Heart right ventricle (tissue), 16 donors: ENCODE measurements at regions not wholly inside any gene's neighbourhood (a gene's known extent, or its start where the extent isn't known, plus 50 kb on each side); places are given as distances from the start of the nearest gene placed in this dataset.

ENCODE experiments used
- ATAC-seq, 8 donors: fragments of 200-7000 bp; cut with Tn5 transposase; one replicate each; pipeline ENCODE4 v1.9.1; 2020; ENCODE audit warnings: mild to moderate bottlenecking in 8 of 8, moderate library complexity in 8 of 8, moderate number of reproducible peaks in 1 of 8
- DNase-seq, 2 donors: peaks; one replicate each; pipeline ENCODE4 v3.0.0-alpha.2; 2020
- H3K27ac ChIP-seq, 10 donors: fragments of 200-600 bp; sonication (generic) in 2 of 10; one replicate each; pipeline versions ENCODE4 v1.5.0 to v1.8.0; 2020 to 2022; ENCODE audit warnings: mild to moderate bottlenecking in 3 of 10
- H3K27me3 ChIP-seq, 7 donors: fragments of 200-600 bp; one replicate each; pipeline ENCODE4 v1.8.0; 2021 to 2022; ENCODE audit warnings: mild to moderate bottlenecking in 2 of 7
- H3K36me3 ChIP-seq, 9 donors: fragments of 200-600 bp; sonication (generic) in 1 of 9; one replicate each; pipeline versions ENCODE4 v1.5.0 to v1.8.0; 2020 to 2022; ENCODE audit warnings: mild to moderate bottlenecking in 2 of 9
- H3K4me1 ChIP-seq, 9 donors: fragments of 200-600 bp; sonication (generic) in 1 of 9; one replicate each; pipeline versions ENCODE4 v1.5.0 to v1.8.0; 2020 to 2022; ENCODE audit warnings: mild to moderate bottlenecking in 4 of 9
- H3K4me3 ChIP-seq, 10 donors: fragments of 200-600 bp; sonication (generic) in 2 of 10; one replicate each; pipeline versions ENCODE4 v1.5.0 to v1.8.0; 2020 to 2022; ENCODE audit warnings: mild to moderate bottlenecking in 7 of 10, moderate library complexity in 2 of 10
- H3K9me3 ChIP-seq, 11 donors: fragments of 200-600 bp in 10 of 11; sonication (generic) in 2 of 11; one replicate each; pipeline versions ENCODE4 v1.5.0 to v1.8.0; 2013 to 2022; ENCODE audit warnings: mild to moderate bottlenecking in 2 of 11, control low read depth in 1 of 11, moderate library complexity in 1 of 11
- CTCF ChIP-seq, 9 donors: fragments of 200-600 bp; sonication (generic) in 2 of 9; IDR thresholded peaks; one replicate each; pipeline versions ENCODE4 v1.5.0 to v1.8.0; 2021 to 2022; ENCODE audit warnings: antibody characterized with exemption in 9 of 9, mild to moderate bottlenecking in 5 of 9, moderate library complexity in 1 of 9
- WGBS, 2 donors: extraction: QIAGEN DNeasy Blood & Tissue Kit; methylation state at CpG; one replicate each; pipeline ENCODE4 v1.1.7; 2013; ENCODE audit warnings: inconsistent platforms in 1 of 2; 5-methylcytosine and 5-hydroxymethylcytosine counted together
- intact Hi-C, 10 donors: fragments of 100-400 bp; cut with DNase I; formaldehyde crosslinking; loops; one replicate each; pipeline versions ENCODE4 v1.11.1 to v1.14.2; 2022
- donor health status: Arrhythmogenic right ventricular cardiomyopathy.
- donor health status: ischemic (EF 13 %, LVEDD 7.1; RV severe dilation, severe dysfunction).
- donor health status: healthy with polysubstance abuse.
- donor health status: DM: no; HTN: yes; CAD: no.
- donor health status: DM: no; HTN: no; CAD: no.
- donor health status: ischemic (EF 25% LVEDD 6.9; RV normal size, moderate dysfunction).
- donor health status: ischemic (EF 25% LVEDD 5.7; RV mildly dilated, moderate dysfunction).
- donor health status: healthy.
- donor health status: DM: yes; HTN: yes; CAD: no.
- donor health status: Ischemic cardiomyopathy.
- donor health status: ischemic (EF 35%, LVEDD 5.7; RV mildly dilated, moderate dysfunction).
- donor health status: nonischemic (EF 11% LVEDD 7.7; RV severe dilation, severe dysfunction).
- donor health status: DM: yes; HTN: yes; CAD: no.
- donor health status: PGD.
- donor health status: ischemic (EF 29% LVEDD 5.4; RV normal size, mild dysfunction).
- donor health status: nonischemic (EF 23%, LVEDD 6.1; RV moderate dilation, normal function).

GRCh38 chr14:97298331-97298730 lies 501.1 kb downstream of the VRK1 start:
- H3K4me1 ChIP-seq = no peaks in the 10 kb centered on the region
- H3K9me3 ChIP-seq = no peaks in the 10 kb centered on the region
- H3K4me3 ChIP-seq = no peak overlapping the region
- H3K27me3 ChIP-seq = peaks cover 0 to 59% (median 20%) of the 10 kb centered on the region in 7 donors
- ATAC-seq (no peak), DNase-seq (no peak)
- H3K27ac ChIP-seq = no peak overlapping the region
- intact Hi-C loops = no loop called here
- no peaks in the 10 kb centered on the region for H3K36me3 ChIP-seq
- TF ChIP-seq CTCF (IDR thresholded peaks at IDR 0.05) = peak in 1 of 9 donors; percentile 23
- 52 to 55% methylated on average over 7 of the region's 7 CpGs for WGBS, 2 donors

GRCh38 chr14:97298736-97299135 lies 501.6 kb downstream of the VRK1 start:
- Histone ChIP-seq H3K36me3 (no peaks in the 10 kb centered on the region), H3K27me3 (peaks cover 0 to 55% (median 20%) of the 10 kb centered on the region in 7 donors), H3K9me3 (no peaks in the 10 kb centered on the region), H3K27ac (no peak overlapping the region), H3K4me3 (no peak overlapping the region), H3K4me1 (no peaks in the 10 kb centered on the region)
- DNase-seq = no peak
- WGBS, 2 donors = 86 to 90% methylated on average over 14 of the region's 14 CpGs
- TF ChIP-seq CTCF (IDR thresholded peaks at IDR 0.05) = no peak
- ATAC-seq = no peak
- intact Hi-C loops = no loop called here

- Histone ChIP-seq H3K4me1 (no peaks in the 10 kb centered on the region), H3K27ac (no peak overlapping the region), H3K27me3 (peaks cover 0 to 49% (median 14%) of the 10 kb centered on the region in 7 donors), H3K4me3 (no peak overlapping the region), H3K9me3 (no peaks in the 10 kb centered on the region), H3K36me3 (no peaks in the 10 kb centered on the region)
- intact Hi-C loops = no loop called here
- TF ChIP-seq CTCF (IDR thresholded peaks at IDR 0.05) = peak in 1 of 9 donors; percentile 34
- ATAC-seq = no peak
- 53 to 62% methylated on average over 3 of the region's 3 CpGs for WGBS, 2 donors
- no peak for DNase-seq
Measured at GRCh38 chr14:97299661-97300060, 502.5 kb downstream of the VRK1 start.

- WGBS, 2 donors = 19% methylated on average over 4 of the region's 4 CpGs
- no peak for ATAC-seq
Measured at GRCh38 chr14:97301931-97302559, 504.9 kb downstream of the VRK1 start.

More at GRCh38 chr14:97301931-97302559, 504.9 kb downstream of the VRK1 start:
- no peak overlapping the region for H3K4me3 ChIP-seq
- peaks cover 0 to 29% (median 12%) of the 10 kb centered on the region in 7 donors for H3K27me3 ChIP-seq
- no peaks in the 10 kb centered on the region for H3K9me3 ChIP-seq
- no peak for TF ChIP-seq CTCF (IDR thresholded peaks at IDR 0.05)
- no peak for DNase-seq
- H3K36me3 ChIP-seq = no peaks in the 10 kb centered on the region
- intact Hi-C loops = no loop called here
- no peak overlapping the region for H3K27ac ChIP-seq
- no peaks in the 10 kb centered on the region for H3K4me1 ChIP-seq
